Stimulated activated CD4-positive, alpha-beta T cell treated with anti-CD3 and anti-CD28 coated beads, Interleukin-1b, Interleukin-23, amount 100 ng/mL, for 24 hours (primary cell): ENCODE measurements at regions not wholly inside any gene's neighbourhood (a gene's known extent, or its start where the extent isn't known, plus 50 kb on each side); places are given as distances from the start of the nearest gene placed in this dataset.

Experiments used
- DNase-seq, 4 experiments: peaks; one replicate each; pipeline ENCODE4 v3.0.0-alpha.2; 2020; ENCODE audit warnings: low read depth in 4 of 4, low spot score in 1 of 4

DNA sequence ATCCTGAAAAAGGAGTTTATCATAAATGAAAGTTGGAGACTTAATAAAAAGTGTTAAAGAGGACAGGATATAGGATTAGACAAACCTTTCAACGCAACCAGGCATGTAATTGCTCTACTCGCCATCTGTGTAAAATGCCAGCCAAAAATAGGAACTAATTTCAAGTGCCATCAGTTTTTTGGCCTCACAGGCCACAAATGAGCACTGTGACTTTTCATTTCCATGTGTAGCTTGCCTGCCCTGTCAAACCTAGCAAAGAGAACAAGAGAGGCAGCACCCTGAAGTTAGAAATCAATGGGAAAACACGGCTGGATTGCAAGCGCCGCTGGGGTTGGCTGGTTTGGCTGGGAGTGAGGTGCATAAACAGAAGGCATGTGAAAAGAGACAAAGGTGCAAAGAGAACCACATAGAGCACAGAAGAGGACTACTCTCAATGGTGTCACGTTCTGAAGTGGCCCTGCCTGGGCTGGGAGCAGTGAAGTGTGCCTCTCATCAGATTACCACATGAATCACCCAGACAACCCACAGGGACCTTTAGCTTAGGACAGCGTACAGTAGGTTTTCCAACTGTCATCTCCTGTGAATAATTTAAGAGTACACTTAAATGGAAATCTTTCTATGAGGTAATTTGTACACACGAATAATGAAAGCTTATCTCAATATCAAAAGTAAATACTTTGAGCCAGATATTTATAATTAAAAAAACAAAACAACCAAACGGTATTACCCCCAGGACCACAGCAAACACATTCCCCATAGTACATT is 78.0 kb upstream of the NHSL1 start:
- DNase-seq, result no peak

DNA sequence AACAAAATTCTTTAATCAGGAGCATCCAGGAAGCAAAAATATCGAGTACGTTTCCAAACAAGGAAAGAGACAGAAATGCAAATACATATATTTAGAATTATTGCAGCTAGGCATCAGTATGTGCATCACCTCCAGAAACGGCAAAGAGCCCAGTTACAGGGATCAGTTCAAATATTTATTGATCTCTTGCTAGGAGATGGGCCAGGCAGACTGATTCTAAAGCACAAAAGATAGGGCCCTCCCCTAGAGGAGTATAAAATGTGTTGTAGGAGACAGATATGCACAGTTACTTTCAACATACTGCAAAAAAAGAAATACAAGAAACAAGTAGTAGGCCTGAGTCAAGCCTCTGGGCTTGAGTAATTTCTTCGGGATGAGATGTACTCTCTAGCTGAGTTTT is 80.7 kb upstream of the NHSL1 start:
- no peak for DNase-seq

DNA sequence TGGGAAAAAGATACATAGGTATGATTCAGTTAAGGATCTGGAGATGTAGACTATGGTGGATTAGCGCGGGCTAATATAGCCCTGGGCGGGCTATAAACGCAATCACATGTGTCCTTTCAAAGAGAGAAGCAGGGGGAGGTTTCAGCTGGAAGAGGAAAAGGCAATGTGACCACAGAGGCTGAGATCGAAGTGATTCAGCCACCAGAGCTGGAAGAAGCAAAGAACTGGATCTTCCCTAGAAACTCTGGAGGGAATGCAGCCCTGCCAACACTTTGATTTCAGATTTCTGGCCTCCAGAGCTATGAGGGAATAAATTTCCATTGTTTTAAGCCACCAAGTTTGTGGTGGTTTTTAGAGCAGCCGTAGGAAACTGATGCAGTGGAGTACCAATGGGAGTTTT is 81.5 kb upstream of the NHSL1 start:
- DNase-seq, result no peak

DNA sequence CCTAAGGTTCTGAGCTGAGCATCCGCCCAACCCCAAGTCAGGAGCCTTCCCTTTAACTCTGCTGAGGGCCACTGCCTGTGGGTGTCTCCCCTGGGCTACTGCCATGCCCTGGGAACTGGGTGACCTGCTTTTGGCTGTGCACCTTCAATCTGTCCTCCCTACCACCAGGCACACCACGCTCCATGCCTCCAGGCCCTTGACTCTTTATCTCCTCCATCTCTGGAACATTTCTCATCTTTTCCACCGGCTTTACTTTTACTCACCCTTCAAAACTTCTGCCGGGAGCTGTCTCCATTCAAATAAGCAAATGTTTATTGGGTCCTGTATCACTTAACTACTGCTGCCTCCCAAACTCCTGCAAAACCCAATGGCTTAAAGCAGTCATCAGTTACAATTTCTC is 83.3 kb upstream of the NHSL1 start:
- DNase-seq, result no peak

DNA sequence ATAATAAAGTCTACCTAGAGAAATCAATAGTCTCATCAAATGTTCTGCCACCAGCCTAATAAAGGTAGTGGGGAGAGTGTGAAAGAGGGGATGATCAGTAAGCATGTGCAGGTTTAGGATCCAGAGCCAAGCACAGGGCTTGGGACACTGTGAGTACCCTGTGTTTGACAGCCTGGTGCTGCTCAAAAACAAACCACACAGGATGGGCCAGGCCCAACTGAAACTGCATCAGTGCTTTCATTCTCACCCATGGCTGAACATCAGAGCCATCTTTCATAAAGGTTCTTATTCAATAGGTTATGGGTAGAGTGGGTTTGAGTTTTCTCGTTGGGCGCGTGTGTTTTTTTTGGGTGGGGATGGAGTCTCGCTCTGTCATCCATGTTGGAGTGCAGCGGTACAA is 87.3 kb upstream of the NHSL1 start:
- DNase-seq, result no peak

DNA sequence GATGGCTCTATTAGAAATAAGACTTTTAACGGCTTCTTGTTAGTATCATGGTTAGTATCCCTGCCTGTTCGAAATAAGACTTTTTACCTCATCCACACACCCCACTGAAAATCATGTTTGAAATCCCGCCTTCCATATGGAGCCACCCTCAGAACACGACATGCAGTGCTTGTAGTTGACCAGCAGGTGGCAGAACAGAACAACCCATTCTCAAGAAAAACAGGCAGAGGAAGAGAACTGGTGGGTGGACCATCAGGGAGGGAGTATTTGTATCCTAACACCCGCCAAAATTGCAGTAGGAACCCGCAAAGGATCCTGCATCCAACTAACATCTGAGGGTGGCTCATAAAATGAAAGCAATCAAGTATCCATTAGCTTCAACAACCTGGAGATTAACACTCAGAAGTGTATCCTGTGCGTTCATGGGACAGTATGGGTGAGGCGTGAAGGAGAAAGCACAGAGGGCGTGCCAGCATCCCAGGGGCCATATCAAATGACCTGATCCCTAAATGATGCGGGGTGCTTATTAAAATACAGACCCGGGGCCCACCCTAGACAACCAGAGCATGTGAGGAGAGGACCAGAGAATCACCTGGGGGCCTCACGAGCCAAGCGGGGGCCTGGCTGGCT is 89.6 kb upstream of the NHSL1 start:
- DNase-seq, result peak; percentile 24 to 35 (median 30)

DNA sequence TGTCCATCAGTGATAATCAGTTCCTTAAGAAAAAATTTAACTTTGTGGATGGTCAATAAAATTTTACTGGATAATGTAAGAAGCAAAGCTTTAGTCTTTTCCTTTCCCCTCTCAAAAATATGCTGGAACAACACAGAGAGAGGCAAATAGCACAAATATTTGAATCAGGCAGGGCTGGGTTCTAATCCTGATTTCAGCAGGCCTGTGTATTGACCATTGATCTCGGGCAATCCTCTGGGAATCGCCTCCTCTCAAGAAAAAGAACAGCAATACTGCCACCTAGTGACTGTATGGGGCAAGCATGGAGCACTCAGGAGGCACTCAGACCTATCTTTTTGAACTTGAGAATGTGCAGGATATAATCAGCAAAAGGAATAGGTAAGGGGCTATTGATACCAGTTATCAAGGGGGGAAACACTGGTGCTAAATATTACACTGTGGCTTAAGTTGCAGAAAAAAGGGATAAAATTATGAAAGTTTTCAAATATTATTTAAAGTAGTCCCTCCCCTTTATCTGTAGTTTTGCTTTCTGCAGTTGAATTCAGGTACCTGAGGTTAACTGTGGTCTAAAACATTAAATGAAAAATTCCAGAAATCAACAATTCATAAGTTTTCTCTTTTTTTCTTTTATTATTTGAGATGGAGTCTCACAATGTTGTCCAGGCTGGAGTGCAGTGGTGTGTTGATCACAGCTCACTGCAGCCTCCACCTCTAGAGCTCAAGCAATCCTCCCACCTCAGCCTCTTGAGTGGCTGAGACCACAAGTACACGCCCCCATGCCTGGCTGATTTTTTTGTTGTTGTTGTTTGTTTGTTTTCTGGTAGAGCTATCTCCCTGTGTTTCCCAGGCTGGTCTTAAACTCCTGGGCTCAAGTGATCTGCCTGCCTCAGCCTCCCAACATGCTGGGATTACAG is 91.8 kb upstream of the NHSL1 start:
- peak in 2 of 4 experiments; percentile 17 to 27 for DNase-seq

DNA sequence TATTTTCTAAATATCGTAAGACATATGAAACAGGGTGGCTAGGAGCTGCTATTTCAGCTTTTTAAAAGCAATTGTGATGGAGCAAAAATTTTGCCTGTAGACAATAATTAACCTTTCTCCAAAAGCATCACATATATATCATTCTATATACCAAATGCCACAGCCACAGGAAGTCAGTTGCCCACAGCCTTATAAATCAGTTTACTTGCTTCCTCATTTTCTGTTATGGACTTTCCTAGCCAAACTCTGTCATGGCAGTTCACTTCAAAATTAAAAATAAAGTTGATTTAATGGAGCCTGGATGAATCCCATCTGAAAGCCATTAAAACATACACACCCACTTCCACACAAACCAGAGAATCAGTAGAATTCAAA is 93.4 kb upstream of the NHSL1 start:
- no peak for DNase-seq

DNA sequence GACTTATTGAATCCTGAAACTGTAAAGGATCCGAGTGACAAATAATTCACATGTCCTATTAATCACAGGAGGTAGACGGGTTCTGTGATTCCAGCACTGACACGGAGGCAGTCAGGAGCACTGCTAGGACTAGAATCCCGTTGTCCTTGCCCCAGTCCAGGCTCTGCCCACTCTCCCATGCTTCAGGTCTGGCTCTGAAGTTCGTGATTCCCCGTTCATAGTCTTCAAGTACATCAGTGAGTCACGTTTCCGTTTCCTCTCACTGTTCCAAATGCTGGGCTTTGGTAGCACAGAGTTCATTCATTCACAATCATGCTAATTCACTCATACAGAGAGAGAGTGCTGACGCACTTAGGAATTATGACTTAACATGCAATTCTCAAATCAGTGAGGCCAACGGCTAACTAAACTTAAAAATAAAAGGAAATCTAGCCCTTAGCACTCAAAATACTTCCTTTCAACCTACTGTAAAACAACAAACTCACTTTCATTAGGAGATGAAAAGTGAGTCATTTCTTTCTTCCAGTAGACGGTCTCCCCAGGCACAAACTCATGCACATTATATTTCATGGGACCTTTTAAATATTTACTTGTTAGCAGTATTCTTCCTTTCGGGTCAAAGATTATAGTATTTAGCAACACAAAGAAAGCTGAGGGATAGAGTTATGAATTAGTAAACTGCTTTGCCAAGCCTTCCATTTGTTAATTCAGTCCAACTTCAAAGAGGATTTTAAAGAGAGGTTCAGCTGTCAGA is 94.0 kb upstream of the NHSL1 start:
- DNase-seq, result peak in 3 of 4 experiments; percentile 7 to 21 (median 9)

DNA sequence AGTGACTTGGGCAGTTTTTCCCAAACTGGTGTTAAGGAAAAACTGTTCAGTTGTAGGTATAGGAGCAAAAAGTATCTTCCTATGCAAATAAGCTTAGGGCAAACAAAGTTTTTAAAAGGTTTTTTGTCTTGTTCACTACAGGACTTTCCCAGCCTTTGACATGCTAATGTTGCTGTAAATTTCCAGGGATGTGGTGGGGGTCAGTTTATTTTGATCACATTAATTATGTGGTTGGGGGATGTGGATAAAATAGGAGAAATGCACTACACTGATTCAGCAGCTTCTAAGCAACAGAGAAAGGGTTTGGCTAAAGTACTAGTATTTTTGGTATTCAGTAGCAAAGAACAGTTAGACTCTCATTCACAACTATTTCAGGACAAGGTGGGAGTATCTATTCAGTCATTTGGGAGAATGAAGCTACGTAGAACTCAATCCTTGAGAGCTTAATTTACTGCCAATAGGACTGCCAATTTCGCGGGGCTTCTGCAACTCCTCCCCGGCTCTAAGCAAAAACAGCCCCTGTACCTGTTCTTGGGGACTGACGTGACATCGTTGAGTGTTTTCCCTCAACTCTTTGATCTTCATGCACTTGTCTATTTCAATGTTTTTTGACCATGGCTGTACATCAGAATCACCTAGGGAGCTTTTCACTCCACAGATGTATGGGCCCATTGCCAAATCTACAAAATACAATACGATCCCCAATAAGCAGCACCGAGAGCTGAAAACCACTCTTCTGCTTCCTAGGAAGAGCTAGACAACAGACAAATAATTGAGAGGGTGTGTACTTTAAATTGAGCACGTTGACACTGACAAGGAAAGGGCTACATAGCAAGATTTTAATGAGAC is 94.8 kb upstream of the NHSL1 start:
- no peak for DNase-seq

DNA sequence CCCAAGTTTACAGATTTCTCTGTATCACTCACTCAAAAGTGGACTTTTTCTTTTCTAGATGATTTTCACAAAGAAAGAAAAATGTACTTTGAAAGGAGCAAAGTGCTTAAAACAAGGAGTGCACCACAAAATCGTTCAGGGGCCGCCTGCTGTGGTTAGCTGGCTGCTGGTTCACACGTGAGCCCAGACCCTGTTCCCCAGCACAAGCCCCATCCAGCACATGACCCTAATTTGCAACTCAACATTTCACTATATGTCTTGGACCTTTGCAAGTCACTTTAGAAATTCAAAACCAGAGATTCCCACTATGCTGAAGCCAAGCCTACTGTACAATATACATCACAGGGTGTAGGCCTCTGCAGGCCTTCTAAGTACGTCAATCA is 95.5 kb upstream of the NHSL1 start:
- no peak for DNase-seq

DNA sequence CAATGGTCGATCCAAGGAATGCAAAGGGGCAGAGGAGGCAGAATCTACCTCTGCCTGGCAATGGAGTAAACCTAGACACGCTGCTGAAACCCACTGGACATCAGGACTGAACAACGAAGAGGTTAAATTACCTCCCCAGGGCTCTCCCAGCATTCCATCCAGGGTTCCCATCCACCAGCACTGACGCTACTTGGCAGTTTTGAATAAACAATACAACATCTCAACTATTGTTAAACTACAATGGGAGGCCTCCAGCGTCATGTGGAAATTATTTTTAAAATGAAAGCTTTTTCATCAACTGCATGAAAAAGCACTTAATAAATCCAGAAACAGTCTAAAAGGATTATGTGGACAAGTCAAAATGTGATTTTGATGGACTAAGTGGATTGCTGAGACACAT is 96.8 kb upstream of the NHSL1 start:
- no peak for DNase-seq

DNA sequence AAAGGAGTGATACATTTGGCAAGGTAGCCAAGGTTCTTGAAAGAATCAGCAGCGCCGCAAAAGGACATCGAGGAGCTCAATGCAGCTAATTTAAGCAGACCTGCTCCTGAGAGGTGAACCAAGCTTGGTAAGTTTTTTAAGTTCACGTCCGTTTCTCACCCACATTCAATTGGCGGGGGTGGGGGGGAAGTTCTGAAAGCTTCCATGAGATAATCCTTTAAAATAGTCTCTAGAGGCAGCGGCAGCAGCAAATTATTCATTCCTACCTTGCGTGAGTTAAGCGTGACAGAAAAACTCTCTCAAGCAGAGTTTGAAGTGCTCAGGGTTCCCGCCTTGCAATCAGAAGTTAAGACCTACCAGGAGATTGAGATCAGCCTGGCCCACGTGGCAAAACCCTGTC is 97.3 kb upstream of the NHSL1 start:
- no peak for DNase-seq

DNA sequence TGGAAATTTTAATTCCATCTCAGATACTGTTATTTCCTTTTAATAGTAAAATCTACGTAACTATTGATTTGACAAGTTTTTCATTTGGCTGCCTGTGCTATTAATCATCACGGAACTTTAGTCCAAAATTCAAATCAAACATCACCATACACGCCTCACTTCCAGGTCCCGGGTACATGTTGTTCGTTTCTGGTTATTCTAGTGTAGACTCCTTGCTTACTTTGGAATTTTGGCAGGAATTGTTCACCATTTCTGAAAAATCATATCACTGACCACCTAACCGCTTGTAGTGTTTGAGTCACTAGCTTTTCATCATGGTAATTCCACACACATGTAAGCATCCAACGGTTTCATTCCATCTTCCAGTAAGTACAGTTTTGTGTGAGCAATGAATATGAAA is 98.0 kb upstream of the NHSL1 start:
- DNase-seq, result no peak

DNA sequence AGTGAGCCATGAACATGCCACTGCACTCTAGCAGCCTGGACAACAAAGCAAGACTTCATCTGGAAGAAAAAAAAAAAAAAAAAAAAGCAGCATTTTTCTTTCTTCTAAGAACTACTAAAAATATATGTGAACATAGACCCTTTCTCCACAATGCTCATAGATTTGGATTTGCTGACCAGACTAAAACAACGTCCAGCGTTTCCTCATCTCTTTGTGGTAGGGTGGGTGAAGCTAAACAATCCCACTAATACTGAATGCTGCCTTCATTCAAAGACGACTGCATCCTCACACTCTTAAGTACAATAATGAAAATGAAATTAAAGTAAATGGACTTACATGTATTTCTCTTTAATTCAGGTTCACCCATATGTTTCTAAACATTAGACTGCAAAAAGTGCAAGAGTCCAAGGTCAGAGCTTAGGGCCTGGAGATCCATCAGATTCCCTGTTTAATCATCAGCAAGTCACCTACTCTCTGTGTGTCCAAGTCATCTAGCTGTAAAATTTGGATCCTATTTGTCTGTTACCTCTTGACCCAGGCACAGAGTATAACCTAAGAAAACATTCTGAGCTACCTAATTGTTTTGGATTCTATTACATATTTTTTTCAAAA is 99.4 kb upstream of the NHSL1 start:
- DNase-seq, result no peak

DNA sequence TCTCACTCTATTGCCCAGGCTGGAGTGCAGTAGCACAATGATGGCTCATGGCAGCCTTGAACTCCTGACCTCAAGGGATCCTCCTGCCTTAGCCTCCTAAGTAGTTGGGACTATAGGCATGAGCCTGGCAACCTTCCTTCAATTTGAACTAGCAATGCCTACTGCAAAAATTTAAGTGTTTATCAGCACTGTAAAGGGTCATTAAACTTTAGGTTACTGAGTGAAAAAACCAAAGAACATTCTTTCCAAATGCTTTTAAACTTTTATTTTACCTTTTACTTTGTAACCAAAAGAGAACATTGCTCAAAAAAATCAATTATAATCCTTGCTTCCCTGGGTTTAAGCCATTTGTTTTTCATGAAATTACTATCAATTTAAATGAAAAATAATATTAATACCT is 101.0 kb upstream of the NHSL1 start:
- no peak for DNase-seq

DNA sequence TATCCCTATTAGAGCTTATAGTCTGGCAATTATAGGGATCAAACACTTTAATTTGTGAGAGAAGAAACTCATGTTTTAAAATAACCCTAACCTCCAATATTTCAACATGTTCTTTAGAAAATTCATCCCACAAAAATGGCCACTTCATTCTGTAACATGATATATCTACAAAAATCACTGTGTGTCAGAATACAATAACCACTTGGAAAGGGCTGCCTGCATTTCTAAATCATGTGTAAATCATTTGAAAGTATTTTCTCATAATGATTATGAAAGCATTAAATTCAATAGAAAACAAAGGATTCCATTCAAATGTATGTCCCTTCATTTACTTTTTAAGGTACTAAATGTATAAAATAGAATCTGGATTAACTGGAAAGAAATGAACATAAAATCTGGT is 101.4 kb upstream of the NHSL1 start:
- DNase-seq, result no peak

DNA sequence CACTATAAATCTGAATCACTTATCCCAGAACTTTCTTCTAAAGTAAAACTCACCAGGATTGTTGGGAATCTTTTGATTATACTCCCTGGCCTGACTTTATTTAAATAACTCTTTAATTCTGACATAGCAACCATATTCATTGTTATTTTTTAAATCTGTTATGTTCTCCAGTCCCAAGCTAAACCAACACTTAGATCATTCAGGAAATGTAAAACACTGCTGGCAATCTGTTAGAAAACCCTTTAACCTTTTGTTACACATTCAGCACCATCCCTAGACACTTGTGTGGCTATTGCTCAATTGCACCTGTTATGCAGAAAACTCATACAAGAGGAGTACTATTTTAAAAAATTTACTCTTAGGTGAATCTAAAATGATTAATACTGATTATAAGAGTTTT is 101.8 kb upstream of the NHSL1 start:
- no peak for DNase-seq

DNA sequence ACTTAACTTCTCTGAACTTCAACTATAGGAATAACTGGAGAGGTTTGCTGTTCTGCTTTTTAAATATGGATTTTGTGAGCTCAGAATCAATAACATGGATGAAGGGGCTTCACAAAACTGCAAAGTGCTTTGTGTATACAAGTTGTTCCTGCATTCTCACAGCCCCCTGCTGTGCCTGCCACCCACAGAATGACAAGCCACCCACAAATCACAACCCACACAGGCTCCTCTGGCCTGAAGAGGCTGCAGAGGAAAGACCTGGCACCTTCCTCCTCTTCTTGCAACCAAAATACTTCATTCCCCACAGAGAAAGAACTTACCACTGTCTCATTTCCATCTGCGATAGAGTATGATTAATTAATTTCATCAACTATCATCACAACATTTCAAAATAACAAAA is 106.7 kb upstream of the NHSL1 start:
- no peak for DNase-seq
